Stimulated activated CD4-positive, alpha-beta T cell treated with anti-CD3 and anti-CD28 coated beads, Interleukin-1b, Interleukin-23, amount 100 ng/mL, for 1 hour (primary cell): ENCODE measurements at regions not wholly inside any gene's neighbourhood (a gene's known extent, or its start where the extent isn't known, plus 50 kb on each side); places are given as distances from the start of the nearest gene placed in this dataset.
"Not testable (repeated sequence)": the region's sequence is repeated elsewhere in the genome, so short reads cannot be mapped to it uniquely, and the experiment has no call there.

ENCODE experiments used
- DNase-seq, 2 donors: peaks; one replicate each; pipeline ENCODE4 v3.0.0-alpha.2; 2020; ENCODE audit warnings: low read depth in 2 of 2

DNA sequence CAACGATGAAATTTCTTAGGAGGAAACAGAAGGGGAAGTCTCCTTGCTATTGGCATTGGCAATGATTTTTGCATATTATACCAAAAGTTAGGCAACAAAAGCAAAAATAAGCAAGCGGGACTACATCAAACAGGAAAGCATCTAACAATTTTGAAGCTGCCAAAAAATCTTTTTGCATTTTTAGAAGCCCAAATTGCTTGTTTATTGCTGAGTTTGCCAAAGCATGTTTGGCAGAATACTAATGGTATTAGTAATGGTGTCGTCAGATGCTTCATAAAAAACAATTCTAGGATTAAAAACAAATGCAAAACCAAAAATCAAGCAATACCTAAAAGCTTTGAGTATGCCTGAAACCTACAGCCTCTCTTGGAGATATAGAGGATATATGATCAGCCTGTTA, 80.0 kb downstream of the GALR1 start:
- DNase-seq, result no peak

DNA sequence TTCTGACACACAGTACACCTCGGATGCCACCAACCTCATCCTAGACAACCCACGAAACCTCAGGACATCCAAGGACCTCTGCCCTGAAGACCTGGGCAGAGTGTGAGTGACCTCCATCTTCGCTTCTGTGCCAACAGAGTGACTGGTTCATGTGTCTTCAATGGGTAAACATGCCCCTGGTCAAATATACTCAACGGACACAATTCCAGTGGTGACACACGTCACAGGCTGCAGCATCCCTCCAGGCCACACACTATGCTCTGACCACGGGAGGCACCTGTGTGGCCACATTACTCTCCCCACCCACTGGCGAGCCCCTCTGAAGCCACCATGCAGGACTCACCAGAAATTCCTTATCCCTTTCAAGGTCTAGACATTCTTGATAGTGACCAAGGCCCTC, 85.2 kb downstream of the GALR1 start:
- no peak for DNase-seq

DNA sequence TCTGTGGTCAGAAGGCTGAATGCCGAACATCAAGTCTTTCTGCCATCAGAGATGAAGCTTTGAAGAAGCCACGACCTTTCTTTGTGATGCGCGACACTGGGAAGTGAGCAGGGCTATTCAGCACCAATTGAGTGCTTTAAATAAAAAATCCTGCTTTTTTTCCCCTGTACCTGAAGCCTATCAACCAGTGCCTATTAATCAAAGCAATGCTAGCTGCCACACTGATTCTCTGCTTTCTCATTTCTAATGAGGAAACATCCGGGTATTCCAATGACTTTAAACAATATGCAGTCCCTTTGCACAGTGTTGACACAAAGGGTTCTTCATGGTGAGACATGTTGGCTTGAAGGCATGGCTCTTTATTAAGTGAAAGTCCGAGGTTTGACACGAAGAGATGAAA, 88.0 kb downstream of the GALR1 start:
- no peak for DNase-seq

DNA sequence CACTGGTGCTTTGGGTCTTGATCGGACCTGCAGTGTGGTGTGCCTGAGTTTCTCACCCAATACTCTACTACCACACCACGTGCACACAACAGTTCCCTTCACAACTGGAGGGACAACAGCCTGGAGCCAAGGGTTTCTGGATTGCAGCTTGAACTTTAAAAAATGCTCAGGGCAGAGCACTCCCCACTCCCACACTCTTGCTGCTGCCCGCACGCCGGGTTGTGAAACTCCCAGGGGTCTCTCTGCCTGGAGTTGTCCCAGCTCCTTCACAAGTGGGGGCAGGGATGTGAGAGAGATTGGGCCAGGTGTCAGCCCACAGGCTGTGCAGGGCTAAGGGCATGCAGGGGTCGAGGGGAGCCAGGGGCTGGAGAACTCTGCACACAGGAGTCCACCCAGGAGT, 89.4 kb downstream of the GALR1 start:
- DNase-seq, result no peak

DNA sequence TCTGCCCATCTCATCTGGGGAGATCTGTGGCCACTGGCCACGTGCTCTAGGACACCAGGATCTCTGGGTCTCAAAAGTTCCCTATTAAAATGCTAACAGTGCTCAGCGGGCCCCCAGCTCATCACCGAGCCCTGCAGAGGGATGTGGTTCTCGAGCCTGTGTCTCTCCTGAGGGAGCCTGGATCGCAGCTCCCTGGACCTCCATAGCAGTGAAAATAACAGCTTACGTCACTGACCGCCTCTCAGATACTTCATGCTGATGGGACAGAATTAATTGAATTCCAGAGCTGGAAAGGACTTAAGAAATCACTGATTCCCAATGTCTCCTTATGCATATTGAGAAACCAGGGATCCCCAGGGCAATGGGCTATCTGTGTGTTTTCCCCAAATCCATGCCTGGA, 90.0 kb downstream of the GALR1 start:
- DNase-seq, result no peak

DNA sequence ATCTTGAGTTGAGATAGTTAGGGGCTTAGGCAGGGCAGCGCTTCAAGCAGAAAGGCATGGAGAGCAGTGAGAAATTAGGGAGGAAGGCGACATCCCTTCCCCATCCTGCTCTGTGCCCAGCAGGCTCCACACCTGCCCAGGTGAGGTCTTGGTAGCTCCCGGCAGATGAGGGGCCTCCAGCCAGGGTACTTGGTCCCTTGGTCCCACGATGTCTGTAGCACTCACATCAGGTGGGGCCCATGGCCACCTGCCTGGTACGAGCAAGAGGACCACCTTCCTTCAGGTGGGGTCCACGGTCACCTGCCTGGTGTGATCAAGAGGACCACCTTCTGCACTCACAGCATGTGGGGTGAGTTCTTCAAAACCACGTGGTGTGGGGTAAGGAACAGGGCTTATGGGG, 91.2 kb downstream of the GALR1 start:
- no peak for DNase-seq

DNA sequence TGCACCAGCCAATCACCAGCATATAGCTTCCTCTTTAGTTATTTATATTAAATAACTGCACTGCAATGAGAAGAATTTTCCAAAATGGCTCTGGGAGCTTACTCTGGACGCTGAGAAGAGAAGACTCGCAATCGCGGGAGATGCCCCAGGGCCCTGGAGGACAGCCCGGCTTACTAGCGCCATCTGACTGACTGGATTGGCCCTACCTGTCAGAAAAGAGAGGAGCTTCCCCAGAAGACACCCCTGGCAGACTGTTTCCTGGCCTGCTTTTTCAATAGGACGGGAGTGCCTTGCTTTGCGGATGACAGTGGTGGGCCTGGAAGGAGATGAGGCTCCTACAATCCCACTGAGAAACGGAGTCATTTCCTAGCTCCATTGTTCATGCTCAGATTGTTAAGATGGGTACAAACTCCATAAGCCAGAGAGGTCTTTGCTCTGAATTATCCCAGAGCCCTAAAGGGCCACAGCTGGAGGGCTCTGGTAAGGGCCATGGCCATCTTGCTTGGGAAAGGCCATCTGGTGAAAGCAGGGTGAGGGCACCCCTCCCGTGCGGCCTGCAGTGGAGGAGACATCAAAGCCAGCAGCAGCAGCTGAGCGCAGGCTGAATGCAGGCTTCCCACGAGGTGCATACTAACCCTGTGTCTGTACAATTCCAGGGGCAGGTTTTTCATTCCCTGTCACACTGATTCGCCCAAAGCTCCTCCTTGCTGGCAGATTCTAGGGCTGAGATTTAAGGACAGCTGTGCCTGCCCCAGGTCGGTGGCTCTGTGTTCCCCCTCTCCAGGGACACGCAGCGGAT, 92.1 kb downstream of the GALR1 start:
- DNase-seq, result no peak

DNA sequence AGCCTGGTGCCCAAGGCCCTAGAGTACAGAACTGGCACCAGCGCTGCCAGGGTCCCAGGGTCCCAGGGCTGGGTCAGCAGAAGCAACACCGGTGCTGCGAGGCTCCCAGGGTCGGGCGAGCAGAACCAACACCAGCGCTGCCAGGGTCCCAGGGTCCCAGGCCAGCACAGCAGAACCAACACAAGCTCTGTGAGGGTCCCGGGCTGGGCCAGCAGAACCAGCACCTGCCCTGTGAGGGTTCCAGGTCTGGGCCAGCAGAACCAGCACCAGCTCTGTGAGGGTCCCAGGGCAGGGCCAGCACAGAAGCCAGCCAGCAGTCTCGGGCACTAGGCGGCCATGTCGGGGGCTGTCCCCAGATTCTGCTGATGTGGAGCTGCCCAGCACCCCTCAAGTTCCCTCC, 93.1 kb downstream of the GALR1 start:
- no peak for DNase-seq

DNA sequence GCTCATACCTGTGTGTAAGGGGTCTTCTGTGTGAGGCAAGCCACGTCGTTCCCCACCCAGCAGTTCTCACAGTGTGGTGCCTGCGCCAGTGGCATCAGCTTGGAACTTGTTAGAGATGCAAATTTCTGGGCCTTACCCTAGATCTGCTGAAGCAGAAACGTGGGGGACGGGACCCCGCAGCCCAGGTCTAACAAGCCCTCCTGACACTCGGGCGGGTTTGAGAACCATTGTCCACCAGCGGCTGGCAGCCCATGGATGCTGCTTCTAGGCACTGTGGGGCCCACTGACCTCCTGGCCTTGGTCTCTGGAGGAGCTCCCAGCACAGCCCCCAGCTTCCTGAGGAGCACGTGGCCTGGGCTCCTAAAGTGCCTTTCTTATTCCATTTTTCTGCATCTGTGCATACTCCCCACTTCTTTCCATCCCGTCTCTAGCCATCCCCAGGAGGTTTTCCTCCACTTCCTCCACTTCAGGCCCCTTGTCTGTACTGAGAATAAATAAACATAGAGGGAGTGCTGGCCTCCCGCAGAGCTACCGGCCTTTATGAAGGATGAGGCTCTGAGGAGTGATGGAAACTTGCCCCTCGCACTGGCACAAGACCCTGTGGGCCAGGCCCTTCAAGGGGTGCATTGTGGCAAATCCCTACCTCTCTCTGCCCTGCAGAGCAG, 94.3 kb downstream of the GALR1 start:
- no peak for DNase-seq

DNA sequence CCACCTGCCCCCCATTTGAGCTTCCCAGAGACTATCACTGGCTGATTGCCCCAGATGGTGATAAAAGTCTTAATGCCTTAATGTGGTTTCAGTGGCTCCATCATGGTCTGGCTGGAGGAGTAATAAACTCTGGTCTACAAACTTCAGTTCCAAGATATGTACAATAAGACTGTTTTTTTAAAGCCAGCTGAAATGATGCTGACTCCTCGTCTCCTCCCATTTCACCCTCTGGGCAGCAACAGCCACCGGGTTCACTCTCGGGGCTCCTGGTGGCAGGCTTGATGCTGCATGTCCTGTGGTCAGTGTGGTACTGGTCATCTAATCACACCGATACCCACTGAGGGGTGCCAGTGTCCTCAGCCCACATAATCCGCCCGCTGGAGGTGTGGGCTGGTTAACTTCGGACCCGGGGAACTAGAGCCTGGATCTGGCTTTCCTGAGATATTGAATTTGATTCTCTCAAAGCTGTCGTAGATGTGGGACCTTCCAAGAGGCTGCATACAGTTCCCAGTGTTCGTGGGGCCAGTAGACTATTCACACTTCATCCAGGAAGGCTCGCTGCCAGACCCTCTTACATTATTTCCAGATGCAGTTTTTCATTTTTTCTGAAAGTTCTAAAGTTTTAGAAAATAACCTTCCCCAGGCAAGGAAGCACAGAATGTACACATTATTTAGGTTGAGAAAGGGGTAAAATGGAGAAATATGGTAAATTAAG, 95.3 kb downstream of the GALR1 start:
- DNase-seq, result no peak

DNA sequence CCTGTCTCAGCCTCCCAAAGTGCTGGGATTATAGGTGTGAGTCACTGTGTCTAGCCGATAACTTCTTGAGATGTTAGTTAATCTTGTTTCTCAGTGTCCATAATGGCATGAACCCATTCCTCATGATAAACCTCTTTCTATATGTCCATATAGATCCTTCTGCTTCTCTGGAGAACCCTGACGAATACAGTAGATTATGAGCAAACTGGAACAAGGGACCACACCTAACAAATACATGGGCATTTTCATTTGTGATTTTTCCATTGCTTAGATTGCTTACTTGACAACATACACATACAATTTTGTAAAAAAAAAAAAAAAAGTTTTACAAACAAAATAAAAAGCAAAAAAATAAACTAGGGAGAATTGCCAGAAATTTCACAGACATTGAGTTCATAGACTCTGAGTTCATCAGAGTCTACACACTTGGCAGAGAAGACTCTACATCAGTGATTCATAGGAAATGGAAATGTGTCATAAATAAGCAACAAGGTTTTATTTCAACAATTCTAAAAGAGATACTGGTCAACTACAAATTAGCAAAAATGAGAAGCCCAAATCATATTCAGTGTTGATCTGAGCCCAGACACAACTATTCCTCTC, 96.7 kb downstream of the GALR1 start:
- no peak for DNase-seq

DNA sequence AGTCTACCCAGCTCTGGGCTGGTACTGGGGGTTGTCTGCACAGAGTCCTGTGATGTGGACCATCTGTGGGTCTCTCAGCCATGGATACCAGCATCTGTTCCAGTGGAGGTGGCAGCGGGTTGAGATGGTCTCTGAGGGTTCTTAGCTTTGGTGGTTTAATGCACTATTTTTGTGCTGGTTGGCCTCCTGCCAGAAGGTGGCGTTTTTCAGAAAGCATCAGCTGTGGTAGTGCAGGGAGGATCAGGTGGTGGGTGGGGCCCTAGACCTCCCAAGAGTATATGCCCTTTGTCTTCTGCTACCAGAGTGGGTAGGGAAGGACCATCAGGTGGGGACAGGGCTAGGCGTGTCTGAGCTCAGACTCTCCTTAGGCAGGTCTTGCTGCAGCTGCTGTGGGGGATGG, 103.7 kb downstream of the GALR1 start:
- DNase-seq, result not testable (repeated sequence)

DNA sequence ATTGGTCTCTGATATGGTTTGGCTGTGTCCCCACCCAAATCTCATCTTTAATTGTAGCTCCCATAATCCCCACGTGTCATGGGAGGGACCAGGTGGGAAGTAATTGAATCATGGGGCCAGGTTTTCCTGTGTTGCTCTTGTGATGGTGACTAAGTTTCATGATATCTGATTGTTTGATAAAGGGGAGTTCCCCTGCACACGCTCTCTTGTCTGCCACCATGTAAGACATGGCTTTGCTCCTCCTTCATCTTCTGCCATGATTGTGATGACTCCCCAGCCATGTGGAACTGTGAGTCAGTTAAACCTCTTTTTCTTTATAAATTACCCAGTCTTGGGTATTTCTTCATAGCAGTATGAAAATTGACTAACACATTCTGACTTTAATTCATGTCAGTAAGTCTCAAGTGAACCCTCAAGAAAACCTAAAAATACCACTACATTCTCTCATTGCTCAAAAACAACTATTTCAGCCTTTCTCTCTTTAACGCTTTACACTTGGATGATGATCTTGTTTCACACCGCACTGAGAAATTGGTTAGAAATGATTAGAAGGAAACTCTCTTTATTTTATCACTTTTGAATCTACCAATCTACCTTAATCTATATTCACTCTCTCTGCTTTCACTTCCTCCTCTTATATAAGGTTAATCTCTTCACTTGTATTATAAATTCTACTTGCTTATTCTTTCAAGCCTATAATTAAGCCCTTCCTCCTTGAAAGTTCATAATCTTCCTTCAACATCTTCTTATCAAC, 110.1 kb downstream of the GALR1 start:
- no peak for DNase-seq

DNA sequence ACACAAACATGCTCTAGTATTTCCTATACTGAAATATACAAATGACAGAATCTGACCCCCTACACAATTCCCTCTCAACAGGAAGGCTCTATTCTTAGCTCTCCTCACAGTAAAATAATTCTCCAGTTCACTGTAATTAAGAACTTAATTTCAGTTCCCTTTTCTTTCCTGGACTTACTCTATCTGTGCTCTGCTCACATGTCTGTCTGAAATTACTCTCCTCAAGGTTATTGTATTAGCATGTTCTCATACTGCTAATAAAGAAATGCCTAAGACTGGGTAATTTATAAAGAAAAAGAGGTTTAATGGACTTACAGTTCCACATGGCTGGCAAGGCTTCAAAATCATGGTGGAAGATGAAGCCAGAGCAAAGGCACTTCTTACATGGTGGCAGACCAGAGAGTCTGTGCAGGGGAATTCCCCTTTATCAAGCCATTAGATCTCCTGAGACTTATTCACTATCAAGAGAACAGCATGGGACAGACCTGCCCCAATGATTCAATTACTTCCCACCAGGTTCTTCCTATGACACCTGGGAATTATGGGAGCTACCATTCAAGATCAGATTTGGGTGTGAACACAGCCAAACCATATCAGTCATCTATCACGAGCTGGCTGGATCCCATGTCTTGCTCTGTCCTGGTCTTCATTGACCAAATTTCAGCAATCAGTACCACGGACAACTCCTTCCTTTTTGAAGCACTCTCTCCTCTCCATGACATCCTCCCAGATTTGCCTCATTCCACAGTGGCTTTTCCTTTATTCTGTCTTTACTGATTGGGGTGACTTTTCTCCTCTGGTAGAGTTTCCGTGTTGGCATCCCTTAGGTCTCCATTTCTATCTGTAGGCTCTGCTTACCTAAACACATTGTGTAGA, 110.9 kb downstream of the GALR1 start:
- DNase-seq, result no peak

DNA sequence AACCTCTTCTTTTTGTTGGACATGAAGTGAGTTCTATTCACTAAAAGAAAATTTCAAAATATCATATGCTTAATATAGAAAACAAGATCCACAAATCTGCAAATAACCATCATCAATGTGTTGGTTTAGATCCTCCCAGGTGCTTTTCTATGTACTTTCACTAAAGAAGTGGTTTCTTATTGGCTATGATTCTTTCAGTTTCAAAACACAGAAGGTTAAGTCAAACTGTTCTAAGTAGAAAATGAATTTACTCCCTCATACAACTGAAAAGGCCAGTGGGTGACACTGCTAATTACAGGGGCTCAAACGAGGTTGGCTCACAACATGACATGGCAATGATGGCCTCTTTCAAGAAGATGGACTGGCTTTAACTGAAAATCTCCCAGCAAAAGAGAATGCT, 111.7 kb downstream of the GALR1 start:
- no peak for DNase-seq

DNA sequence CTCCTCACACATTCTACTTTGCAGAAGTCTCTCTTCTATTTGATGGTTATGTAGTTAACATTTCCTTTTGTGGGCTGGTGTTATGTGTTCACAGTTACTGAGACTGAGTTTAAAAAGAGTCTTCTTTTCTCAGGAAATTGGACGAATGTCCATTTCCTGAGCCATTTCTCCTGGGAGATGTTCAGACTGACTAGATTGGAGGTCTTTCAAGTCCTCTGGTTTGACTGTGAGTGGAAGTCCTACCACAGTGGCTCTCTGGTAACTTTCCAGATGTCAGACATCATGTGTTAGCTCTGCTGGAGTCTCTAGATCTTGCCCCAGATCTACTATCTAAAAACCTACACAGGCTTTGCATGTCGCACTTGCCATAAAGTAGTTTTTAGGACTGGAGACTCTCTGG, 116.0 kb downstream of the GALR1 start:
- DNase-seq, result no peak

DNA sequence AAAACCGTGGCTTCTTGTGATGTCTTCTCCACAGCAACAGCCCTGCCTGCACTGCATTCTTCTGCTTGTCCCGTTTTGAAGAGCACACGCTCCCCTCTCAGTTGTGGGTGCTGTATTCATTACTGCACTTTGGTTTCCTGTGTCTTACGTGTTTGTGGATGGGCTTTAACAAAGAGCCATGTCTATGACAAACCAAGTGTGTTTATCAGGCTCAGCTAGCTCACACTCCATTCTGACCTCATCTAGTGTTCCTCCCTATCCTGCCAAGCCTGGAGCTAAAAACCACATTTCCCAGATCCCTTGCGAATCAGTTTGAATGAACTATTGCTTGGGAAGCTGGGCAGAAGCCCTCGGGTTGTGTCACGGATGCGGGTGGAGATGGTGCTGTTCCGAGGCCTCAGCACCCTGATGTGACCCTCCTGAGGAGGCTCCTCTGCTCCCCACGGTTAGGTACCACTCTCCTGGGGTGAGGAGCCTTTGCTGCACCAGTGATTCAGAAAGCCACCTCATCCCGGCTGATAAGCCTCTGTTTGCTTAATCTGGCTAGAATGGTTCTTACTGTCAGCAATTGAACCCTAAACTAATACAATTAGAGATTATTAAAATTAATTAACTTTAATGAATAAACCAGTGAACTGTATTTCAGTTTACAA, 116.5 kb downstream of the GALR1 start:
- no peak for DNase-seq

DNA sequence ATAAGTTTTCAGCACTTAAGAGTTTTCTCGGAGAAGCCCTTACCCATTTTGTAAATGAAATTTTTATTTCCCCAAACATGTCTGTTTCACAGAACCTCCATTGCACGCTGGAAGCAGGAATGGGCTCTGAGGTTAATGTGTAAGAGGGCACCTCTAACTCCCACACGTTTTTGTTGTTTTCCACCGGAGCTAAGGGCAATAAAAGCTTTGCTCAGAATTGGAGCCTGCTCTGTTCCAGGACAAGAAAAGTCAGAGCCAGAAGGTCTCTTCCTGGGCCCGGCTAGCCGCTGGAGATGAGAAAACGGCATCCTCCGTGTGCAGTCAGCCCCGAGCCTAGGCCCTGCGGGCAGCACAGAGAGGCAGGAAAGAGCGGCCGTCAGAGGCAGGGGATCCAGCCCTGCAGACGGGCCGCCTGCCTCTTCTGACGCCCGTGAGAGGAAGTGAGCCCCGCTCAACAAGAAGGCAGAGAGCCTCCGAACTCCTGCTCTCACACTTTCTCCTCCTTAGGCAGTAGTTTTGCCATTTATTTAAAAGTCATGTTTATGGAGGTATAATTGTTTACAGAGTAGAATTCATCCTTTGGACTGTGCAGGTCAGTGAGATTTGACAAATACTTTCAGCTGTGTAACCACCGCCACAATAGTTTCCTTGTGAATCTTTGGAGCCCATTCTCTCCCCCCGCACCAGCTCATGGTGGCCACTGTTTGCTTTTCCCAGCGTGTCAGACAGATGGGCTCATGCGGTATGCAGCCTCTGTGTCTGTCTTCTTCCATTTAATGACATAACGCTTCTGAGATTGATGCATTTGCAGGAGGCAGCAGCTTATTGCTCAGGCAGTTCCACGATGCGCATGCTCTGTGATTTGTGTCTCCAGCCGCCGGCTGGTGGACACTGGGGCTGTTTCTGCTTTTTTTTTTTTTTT, 117.3 kb downstream of the GALR1 start:
- DNase-seq, result no peak

DNA sequence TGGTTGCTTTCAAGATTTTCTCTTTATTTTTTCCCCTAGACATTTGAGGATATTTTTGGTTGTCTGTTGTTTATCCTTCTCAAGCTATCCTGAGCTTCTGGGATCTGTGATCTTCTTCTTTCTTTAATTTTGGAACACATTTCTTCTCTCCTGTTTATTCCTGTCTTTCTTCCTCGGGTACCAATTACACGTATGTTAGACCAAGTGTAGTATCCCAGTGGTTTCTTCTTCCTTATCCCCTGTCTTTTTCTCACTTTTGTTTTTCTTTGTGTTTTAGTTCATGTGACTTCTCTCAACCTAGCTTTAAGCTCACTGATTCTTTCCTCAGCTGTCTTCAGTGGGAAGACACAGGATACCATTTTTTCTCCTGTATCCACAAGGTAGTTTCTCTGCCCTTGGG, 120.0 kb downstream of the GALR1 start:
- DNase-seq, result no peak
